Testis (tissue), 2 donors: ENCODE measurements at regions not wholly inside any gene's neighbourhood (a gene's known extent, or its start where the extent isn't known, plus 50 kb on each side); places are given as distances from the start of the nearest gene placed in this dataset.

Source experiments
- CTCF ChIP-seq, 3 experiments: fragments of 450-650 bp in 2 of 3; fragments of 200-600 bp in 1 of 3; sonication (generic) in 1 of 3; IDR thresholded peaks; one replicate each; pipeline ENCODE4 v1.5.1; 2016 to 2019; ENCODE audit warnings: antibody characterized with exemption in 3 of 3, mild to moderate bottlenecking in 2 of 3, moderate library complexity in 1 of 3
- POLR2A ChIP-seq: fragments of 450-650 bp; IDR thresholded peaks from one replicate; pipeline ENCODE4 v1.6.1; 2017; ENCODE audit warnings: antibody characterized with exemption, mild to moderate bottlenecking, moderate library complexity

- TF ChIP-seq POLR2A (no peak), CTCF (IDR thresholded peaks at IDR 0.05) (no peak)
These were observed 184.5 kb upstream of the MAST4 start for GRCh38 chr5:66411701-66412100.
